ENCODE measurements at regions not wholly inside any gene's neighbourhood (a gene's known extent, or its start where the extent isn't known, plus 50 kb on each side); places are given as distances from the start of the nearest gene placed in this dataset.

- Histone ChIP-seq H3K4me2 (ENCODE audit: control insufficient read depth, insufficient read depth) (no peak overlapping the region), H4K20me1 (ENCODE audit: control insufficient read depth, insufficient read depth) (no peaks in the 10 kb centered on the region), H3K9ac (ENCODE audit: control insufficient read depth, insufficient read depth, low read length) (no peak overlapping the region), H2AFZ (ENCODE audit: control insufficient read depth, low read depth, low read length) (no peak overlapping the region), H3K36me3 (ENCODE audit: control insufficient read depth in 2 of 2, insufficient read depth in 2 of 2, low read length in 1 of 2) (no peaks in the 10 kb centered on the region), H3K79me2 (ENCODE audit: control insufficient read depth, insufficient read depth, low read length) (no peaks in the 10 kb centered on the region), H3K27ac (ENCODE audit: control insufficient read depth, insufficient read depth) (no peak overlapping the region), H3K9me3 (replicated peaks; ENCODE audit: control insufficient read depth, insufficient read depth, low read length) (no peaks in the 10 kb centered on the region), H3K4me3 (no peak overlapping the region), H3K27me3 (replicated peaks in 1 of 2; ENCODE audit: control insufficient read depth in 2 of 2, insufficient read depth in 2 of 2, low read length in 1 of 2) (no peaks in the 10 kb centered on the region), H3K4me1 (ENCODE audit: control insufficient read depth, insufficient read depth, low read length) (no peaks in the 10 kb centered on the region)
- intact Hi-C loops (cut with micrococcal nuclease; ENCODE audit: unreplicated experiment) (no loop called here), in situ Hi-C loops (cut with MboI) (no loop called here)
- DNase-seq (ENCODE audit: low read depth, low spot score) (no peak), FAIRE-seq (no peak), ATAC-seq (no peak)
- TF ChIP-seq MYB (IDR thresholded peaks at IDR 0.05; ENCODE audit: borderline replicate concordance, low read depth, low read length) (no peak), RAD21 (IDR thresholded peaks at IDR 0.05; ENCODE audit: insufficient read depth, low read depth, low read length) (no peak), PAX5 (IDR thresholded peaks at IDR 0.05; ENCODE audit: borderline replicate concordance, low read depth, low read length) (no peak), ZBTB4 (CRISPR knock-in tag; IDR thresholded peaks at IDR 0.05) (no peak), ZZZ3 (IDR thresholded peaks at IDR 0.05; ENCODE audit: control insufficient read depth, insufficient read length, low read depth) (no peak), PML (IDR thresholded peaks at IDR 0.05; ENCODE audit: low read length) (no peak)
- ChIA-PET SMC1A (ENCODE audit: uncharacterized antibody, unreplicated experiment) (no interaction called here), RAD21 (ENCODE audit: unreplicated experiment) (no interaction called here), CTCF (no interaction called here), POLR2A (no interaction called here)
- 13% methylated on average over 3 of the region's 3 CpGs for WGBS (ENCODE audit: insufficient coverage, insufficient replicate concordance, low lambda C conversion rate, missing lambda C conversion rate)
- BruUV-seq (replicated peaks) = no TSS peak
Measured at GRCh38 chr12:23185346-23185745, 560.4 kb downstream of the ETNK1 start.

- ChIA-PET SMC1A (ENCODE audit: uncharacterized antibody, unreplicated experiment) (no interaction called here), CTCF (no interaction called here), POLR2A (no interaction called here), RAD21 (ENCODE audit: unreplicated experiment) (no interaction called here)
- Histone ChIP-seq H3K27ac (ENCODE audit: control insufficient read depth, insufficient read depth) (no peak overlapping the region), H4K20me1 (ENCODE audit: control insufficient read depth, insufficient read depth) (no peaks in the 10 kb centered on the region), H3K36me3 (ENCODE audit: control insufficient read depth in 2 of 2, insufficient read depth in 2 of 2, low read length in 1 of 2) (no peaks in the 10 kb centered on the region), H3K4me1 (ENCODE audit: control insufficient read depth, insufficient read depth, low read length) (no peaks in the 10 kb centered on the region), H3K9ac (ENCODE audit: control insufficient read depth, insufficient read depth, low read length) (no peak overlapping the region), H3K79me2 (ENCODE audit: control insufficient read depth, insufficient read depth, low read length) (no peaks in the 10 kb centered on the region), H3K9me3 (replicated peaks; ENCODE audit: control insufficient read depth, insufficient read depth, low read length) (no peaks in the 10 kb centered on the region), H3K4me3 (no peak overlapping the region), H3K4me2 (ENCODE audit: control insufficient read depth, insufficient read depth) (no peak overlapping the region), H3K27me3 (replicated peaks in 1 of 2; ENCODE audit: control insufficient read depth in 2 of 2, insufficient read depth in 2 of 2, low read length in 1 of 2) (no peaks in the 10 kb centered on the region), H2AFZ (ENCODE audit: control insufficient read depth, low read depth, low read length) (no peak overlapping the region)
- no TSS peak for BruUV-seq (replicated peaks)
- DNase-seq (ENCODE audit: low read depth, low spot score) (no peak), FAIRE-seq (no peak), ATAC-seq (no peak)
- in situ Hi-C loops (cut with MboI) (no loop called here), intact Hi-C loops (cut with micrococcal nuclease; ENCODE audit: unreplicated experiment) (no loop called here)
- TF ChIP-seq PAX5 (IDR thresholded peaks at IDR 0.05; ENCODE audit: borderline replicate concordance, low read depth, low read length) (no peak), TCF3 (IDR thresholded peaks at IDR 0.05; ENCODE audit: borderline replicate concordance, insufficient read depth, low read depth, low read length) (no peak), KDM1A (IDR thresholded peaks at IDR 0.05; ENCODE audit: borderline replicate concordance) (no peak), SREBF1 (IDR thresholded peaks at IDR 0.05; ENCODE audit: low read length) (no peak), ZBTB11 (CRISPR knock-in tag; IDR thresholded peaks at IDR 0.05) (no peak), MXI1 (IDR thresholded peaks at IDR 0.05; ENCODE audit: low read depth, low read length) (no peak), TBL1XR1 (IDR thresholded peaks at IDR 0.05; ENCODE audit: low read depth, low read length) (no peak), MYC (IDR thresholded peaks at IDR 0.05; ENCODE audit: insufficient read depth, insufficient read length, insufficient replicate concordance, low read length, severe bottlenecking) (no peak), ZZZ3 (IDR thresholded peaks at IDR 0.05; ENCODE audit: control insufficient read depth, insufficient read length, low read depth) (no peak)
Measured at GRCh38 chr12:23186950-23187349, 562.0 kb downstream of the ETNK1 start.
